ENCODE measurements at regions not wholly inside any gene's neighbourhood (a gene's known extent, or its start where the extent isn't known, plus 50 kb on each side); places are given as distances from the start of the nearest gene placed in this dataset.

DNA sequence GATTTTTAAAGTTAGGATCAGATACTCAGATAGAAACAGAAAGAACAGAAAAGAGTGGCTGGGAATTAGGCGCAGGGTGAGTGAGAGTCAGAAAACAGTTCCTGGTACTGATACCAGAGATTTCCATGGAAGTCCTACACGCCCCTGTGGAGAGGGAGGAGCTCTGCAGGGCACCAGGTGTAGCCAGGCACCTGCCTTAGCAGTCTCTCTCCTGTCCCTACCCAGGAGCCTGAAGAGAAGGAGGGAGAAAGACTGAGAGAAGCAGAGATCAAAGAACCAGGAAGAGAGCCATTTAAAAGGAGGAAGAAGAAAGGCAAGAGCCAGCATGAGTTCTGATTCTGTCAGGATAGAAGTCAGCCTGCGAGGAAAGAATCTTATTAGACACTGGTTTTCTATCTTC is 65.0 kb downstream of the CBLN1 start:
- Histone ChIP-seq H3K4me1 (ENCODE audit: control insufficient read depth, insufficient read depth, low read length) (no peaks in the 10 kb centered on the region), H3K27ac (ENCODE audit: low read length) (no peak overlapping the region), H3K27me3 (ENCODE audit: control insufficient read depth, insufficient read depth) (no peaks in the 10 kb centered on the region), H3K4me3 (ENCODE audit: low read length) (no peak overlapping the region), H3K9me3 (ENCODE audit: control insufficient read depth, low read length) (no peaks in the 10 kb centered on the region)
- intact Hi-C loops (cut with DNase I) = no loop called here
- DNase-seq = no peak
- WGBS = 42% methylated on average over 3 of the region's 3 CpGs
- ATAC-seq = no peak

DNA sequence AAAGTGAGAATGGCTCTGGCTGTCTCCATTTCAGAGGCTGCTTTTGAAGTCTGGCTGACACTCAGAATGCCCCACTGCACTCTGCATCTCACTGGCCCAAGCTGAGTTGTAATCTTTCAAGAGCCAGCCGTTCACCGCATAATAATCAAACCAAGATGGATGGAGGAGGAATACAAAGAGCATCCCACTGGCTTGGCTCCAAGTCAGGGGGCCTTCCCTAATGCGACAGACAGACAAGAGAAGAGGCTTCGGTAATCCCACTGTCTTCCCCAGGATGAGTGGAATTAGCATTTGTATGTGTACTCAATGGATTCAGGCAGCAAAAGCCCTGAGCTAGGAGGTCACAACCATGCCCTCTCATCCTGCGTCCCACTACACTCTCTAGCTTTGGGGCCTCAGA is 68.0 kb downstream of the CBLN1 start:
- whole genome bisulfite sequencing = 44% methylated on average over 5 of the region's 5 CpGs
- intact Hi-C loops (cut with DNase I) = no loop called here
- Histone ChIP-seq H3K4me3 (ENCODE audit: low read length) (no peak overlapping the region), H3K9me3 (ENCODE audit: control insufficient read depth, low read length) (no peaks in the 10 kb centered on the region), H3K27ac (ENCODE audit: low read length) (no peak overlapping the region), H3K4me1 (ENCODE audit: control insufficient read depth, insufficient read depth, low read length) (no peaks in the 10 kb centered on the region), H3K27me3 (ENCODE audit: control insufficient read depth, insufficient read depth) (no peaks in the 10 kb centered on the region)
- ATAC-seq = no peak
- DNase-seq = no peak

DNA sequence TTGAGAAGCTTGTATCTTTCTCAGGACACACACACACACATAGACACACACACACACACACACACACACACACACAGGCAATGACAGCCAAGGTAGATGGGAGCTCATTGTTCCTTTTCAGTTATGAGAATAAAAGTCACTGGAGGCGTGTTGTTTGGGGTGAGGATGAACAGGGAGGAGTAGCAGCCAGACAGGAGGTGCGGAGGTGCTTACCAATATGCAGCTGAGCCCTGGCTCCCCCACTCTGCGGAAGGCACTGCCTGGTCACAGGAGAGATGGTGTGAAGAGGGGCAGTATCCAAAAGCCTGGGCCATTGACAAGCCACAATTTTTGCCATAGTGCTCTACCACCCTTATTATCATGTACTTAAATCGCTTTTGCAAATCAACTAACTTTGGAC is 77.4 kb downstream of the CBLN1 start:
- intact Hi-C loops (cut with DNase I) = no loop called here
- ATAC-seq = no peak
- Histone ChIP-seq H3K4me3 (ENCODE audit: low read length) (no peak overlapping the region), H3K4me1 (ENCODE audit: control insufficient read depth, insufficient read depth, low read length) (no peaks in the 10 kb centered on the region), H3K9me3 (ENCODE audit: control insufficient read depth, low read length) (no peaks in the 10 kb centered on the region), H3K27ac (ENCODE audit: low read length) (no peak overlapping the region), H3K27me3 (ENCODE audit: control insufficient read depth, insufficient read depth) (no peaks in the 10 kb centered on the region)
- 76% methylated on average over 4 of the region's 4 CpGs for WGBS
- no peak for DNase-seq

DNA sequence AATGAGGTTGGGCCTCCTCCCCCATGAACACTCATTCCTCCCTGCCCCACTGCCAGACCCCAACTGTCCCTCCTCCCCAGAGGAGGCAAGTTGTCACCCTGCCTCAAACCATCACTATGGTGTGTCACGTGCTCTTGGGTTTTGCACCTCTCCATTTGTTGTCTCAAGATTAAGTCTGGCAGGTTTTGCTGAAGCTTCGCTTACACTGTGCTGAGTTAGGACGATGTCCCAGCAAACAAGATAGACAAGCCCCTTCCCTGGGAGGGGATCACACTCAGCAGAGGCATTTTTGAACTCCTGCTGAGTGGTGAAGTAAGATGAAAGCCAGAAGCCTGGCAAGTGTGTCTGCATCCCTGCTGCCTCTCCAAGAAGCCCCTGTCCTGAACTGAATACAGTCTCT is 78.3 kb downstream of the CBLN1 start:
- Histone ChIP-seq H3K27ac (ENCODE audit: low read length) (no peak overlapping the region), H3K9me3 (ENCODE audit: control insufficient read depth, low read length) (no peaks in the 10 kb centered on the region), H3K4me1 (ENCODE audit: control insufficient read depth, insufficient read depth, low read length) (no peaks in the 10 kb centered on the region), H3K27me3 (ENCODE audit: control insufficient read depth, insufficient read depth) (no peaks in the 10 kb centered on the region), H3K4me3 (ENCODE audit: low read length) (no peak overlapping the region)
- DNase-seq (no peak), ATAC-seq (no peak)
- WGBS = 10% methylated on average over 3 of the region's 3 CpGs
- intact Hi-C loops (cut with DNase I) = no loop called here

DNA sequence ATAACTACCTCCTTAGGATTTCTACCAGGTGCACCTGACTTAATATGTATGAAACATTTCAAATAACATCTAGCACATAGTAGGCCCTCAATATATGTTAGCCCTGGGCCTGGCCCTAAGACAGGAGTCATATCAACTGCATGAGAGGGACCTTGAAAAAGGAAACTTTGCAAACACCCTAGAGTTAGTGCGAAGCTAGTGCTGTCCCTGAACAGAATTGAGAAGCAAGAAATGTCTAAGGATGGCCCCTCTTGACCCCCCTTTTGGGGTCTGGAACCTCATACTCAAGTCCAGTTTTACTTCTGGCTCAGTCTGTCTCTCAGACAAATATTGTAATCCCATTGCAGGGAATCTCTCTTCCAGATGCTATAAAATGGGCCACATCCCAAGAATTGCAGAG is 80.5 kb downstream of the CBLN1 start:
- DNase-seq (no peak), ATAC-seq (no peak)
- WGBS = 87% methylated on average over 1 of the region's 1 CpG
- Histone ChIP-seq H3K27me3 (ENCODE audit: control insufficient read depth, insufficient read depth) (no peaks in the 10 kb centered on the region), H3K27ac (ENCODE audit: low read length) (no peak overlapping the region), H3K4me3 (ENCODE audit: low read length) (no peak overlapping the region), H3K9me3 (ENCODE audit: control insufficient read depth, low read length) (no peaks in the 10 kb centered on the region), H3K4me1 (ENCODE audit: control insufficient read depth, insufficient read depth, low read length) (no peaks in the 10 kb centered on the region)
- intact Hi-C loops (cut with DNase I) = no loop called here

DNA sequence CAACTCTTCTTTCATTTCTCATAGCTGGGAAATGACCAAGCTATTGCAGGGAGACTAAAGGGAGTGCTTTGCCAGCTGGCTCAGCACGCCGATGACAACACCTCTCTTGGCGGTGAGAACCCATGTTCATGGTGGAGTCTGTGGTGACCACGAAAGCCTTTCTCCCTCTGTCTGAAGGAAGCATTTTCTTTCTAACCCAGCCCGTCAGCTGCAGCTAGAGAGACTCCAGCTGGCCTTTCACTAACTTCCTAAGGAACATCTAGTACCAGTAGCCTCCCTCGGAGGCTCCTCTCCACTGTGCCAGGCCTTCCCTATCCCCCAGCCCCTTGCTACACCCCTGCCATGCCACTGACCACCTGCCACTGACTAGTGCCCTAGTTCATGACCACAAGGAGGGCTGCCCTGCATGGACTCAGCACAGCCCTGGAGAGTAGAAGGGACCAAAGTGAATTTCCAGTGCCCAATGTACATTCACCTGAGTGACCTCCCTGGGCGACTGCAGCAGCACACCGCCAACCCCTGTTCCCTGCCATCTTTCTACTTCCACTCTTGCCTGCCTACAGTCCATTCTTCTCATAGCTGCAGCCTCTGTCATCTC is 81.3 kb downstream of the CBLN1 start:
- intact Hi-C loops (cut with DNase I) = no loop called here
- DNase-seq (peak; percentile 22 to 63 (median 56)), ATAC-seq (peak in 1 of 2 donors; percentile 31)
- WGBS = 78% methylated on average over 8 of the region's 8 CpGs
- no peak overlapping the region for H3K4me3 ChIP-seq (ENCODE audit: low read length)
- H3K27ac ChIP-seq (ENCODE audit: low read length) = no peak overlapping the region
- no peaks in the 10 kb centered on the region for H3K4me1 ChIP-seq (ENCODE audit: control insufficient read depth, insufficient read depth, low read length)
- H3K9me3 ChIP-seq (ENCODE audit: control insufficient read depth, low read length) = no peaks in the 10 kb centered on the region
- no peaks in the 10 kb centered on the region for H3K27me3 ChIP-seq (ENCODE audit: control insufficient read depth, insufficient read depth)

DNA sequence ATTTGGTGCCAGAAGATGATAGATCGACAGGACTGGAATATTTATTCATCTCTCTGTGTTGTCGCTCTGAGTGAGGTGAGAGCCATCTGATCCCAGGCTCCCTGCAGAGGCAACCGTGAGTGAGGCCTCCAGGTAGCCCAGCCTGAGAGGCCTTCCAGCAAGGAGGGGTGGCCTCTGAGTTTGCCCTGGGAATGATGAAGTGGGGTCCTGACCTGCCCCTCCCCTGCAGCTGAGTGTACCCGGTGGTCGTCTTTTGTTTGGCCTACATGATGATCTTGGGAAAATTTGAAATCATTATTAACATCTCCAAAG is 86.4 kb downstream of the CBLN1 start:
- intact Hi-C loops (cut with DNase I) = no loop called here
- DNase-seq = no peak
- ATAC-seq = no peak
- Histone ChIP-seq H3K27me3 (ENCODE audit: control insufficient read depth, insufficient read depth) (no peaks in the 10 kb centered on the region), H3K9me3 (ENCODE audit: control insufficient read depth, low read length) (no peaks in the 10 kb centered on the region), H3K27ac (ENCODE audit: low read length) (no peak overlapping the region), H3K4me3 (ENCODE audit: low read length) (no peak overlapping the region), H3K4me1 (ENCODE audit: control insufficient read depth, insufficient read depth, low read length) (no peaks in the 10 kb centered on the region)
- 45% methylated on average over 5 of the region's 5 CpGs for WGBS

DNA sequence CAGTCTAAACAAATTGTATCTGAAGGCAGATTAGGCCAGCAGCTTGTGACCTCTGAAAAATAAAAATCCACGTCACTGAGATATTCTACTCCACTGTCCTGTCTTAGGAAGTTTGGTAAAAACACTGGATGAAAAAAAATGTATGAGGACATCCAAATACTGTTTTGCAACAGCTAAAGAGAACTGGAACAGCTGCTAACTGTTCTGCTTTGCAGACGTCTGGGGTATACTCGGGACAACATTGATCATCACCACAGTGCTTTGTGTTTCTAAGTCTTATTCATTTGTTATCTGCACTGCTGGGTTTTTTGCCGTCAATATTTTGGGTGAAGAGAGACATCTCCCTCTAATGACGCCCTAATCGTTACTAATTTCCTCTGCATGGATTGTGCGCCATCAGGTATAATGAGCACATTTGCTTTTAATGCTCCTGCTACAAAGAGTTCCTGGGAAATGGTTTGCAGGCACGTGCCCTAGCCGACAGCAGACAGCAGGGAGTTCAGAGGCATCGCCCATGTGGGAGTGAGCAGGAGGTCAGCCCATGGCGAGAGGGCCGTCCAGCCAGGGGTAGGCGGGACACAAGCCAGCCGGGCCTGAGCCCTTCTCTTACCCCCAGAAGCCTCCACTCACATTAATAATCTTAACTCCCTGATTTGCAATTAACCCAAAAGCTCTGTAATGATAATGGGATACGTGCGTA is 87.0 kb downstream of the CBLN1 start:
- no peak overlapping the region for H3K27ac ChIP-seq (ENCODE audit: low read length)
- peak; percentile 75 to 79 for ATAC-seq
- no peaks in the 10 kb centered on the region for H3K9me3 ChIP-seq (ENCODE audit: control insufficient read depth, low read length)
- no peak overlapping the region for H3K4me3 ChIP-seq (ENCODE audit: low read length)
- no peaks in the 10 kb centered on the region for H3K4me1 ChIP-seq (ENCODE audit: control insufficient read depth, insufficient read depth, low read length)
- H3K27me3 ChIP-seq (ENCODE audit: control insufficient read depth, insufficient read depth) = no peaks in the 10 kb centered on the region
- DNase-seq = peak; percentile 29 to 80 (median 78)
- 41% methylated on average over 16 of the region's 16 CpGs for WGBS
- intact Hi-C loops (cut with DNase I) = no loop called here

DNA sequence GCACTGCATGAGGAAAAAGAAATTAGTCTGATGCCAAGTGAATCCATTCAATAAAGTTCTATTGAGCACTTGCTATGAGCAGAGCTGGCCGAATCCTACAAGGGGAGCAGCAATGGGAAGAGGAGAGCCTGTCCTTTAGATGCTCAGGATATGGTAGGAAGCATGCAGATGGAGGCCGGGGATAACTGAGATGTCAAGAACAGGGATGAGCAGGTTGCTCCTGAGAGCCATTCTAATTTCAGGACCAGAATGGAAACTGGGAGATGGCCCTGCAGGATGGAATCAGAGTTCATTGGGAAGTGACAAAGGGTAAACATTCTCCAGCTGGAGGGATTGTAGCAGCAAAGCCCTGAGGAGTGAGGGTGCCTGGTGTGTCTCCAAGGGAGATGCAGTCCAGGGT is 88.0 kb downstream of the CBLN1 start:
- intact Hi-C loops (cut with DNase I) = no loop called here
- no peaks in the 10 kb centered on the region for H3K27me3 ChIP-seq (ENCODE audit: control insufficient read depth, insufficient read depth)
- no peaks in the 10 kb centered on the region for H3K9me3 ChIP-seq (ENCODE audit: control insufficient read depth, low read length)
- no peak overlapping the region for H3K4me3 ChIP-seq (ENCODE audit: low read length)
- no peaks in the 10 kb centered on the region for H3K4me1 ChIP-seq (ENCODE audit: control insufficient read depth, insufficient read depth, low read length)
- ATAC-seq (no peak), DNase-seq (no peak)
- WGBS = 80% methylated on average over 2 of the region's 2 CpGs
- H3K27ac ChIP-seq (ENCODE audit: low read length) = no peak overlapping the region

DNA sequence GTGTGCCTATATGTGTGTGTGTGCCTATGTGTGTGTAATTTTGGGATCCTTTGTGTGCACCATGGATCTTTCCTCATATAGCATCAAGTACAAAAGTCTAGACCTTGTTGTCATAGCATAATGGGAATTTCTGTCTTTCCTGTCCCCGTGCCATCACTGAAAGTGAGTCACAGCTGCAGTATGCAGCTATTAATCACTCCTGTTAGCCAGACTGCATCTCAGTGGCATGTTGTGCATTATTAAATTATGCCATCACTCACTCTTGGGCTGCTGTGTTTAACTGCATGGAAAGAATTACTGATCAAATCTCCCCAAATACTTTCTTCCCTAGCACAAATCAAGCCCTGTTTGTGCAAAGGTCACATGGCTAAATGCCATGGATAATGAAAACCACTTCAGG is 92.4 kb downstream of the CBLN1 start:
- DNase-seq = no peak
- intact Hi-C loops (cut with DNase I) = no loop called here

DNA sequence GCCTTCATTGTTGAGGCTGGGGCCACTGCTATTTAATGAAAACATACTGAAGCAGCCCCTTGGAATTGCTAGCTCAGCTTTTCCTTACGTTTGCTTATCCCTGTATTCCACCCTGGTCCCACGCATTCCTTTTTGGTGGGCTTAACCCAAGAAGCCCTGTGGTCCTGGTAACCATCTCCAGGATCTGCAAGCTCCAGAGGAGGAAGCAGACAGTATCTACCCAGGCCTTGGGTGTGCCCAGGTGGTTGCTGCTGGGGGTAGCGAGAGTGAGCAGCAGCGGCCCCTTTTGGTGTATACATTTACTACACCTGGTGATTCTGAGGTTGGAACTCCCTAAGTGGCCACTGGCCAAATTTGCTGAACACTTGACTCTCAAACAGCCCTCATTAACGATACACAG is 97.7 kb downstream of the CBLN1 start:
- intact Hi-C loops (cut with DNase I) = no loop called here
- Histone ChIP-seq H3K27me3 (ENCODE audit: control insufficient read depth, insufficient read depth) (no peaks in the 10 kb centered on the region), H3K4me3 (ENCODE audit: low read length) (no peak overlapping the region), H3K4me1 (ENCODE audit: control insufficient read depth, insufficient read depth, low read length) (no peaks in the 10 kb centered on the region), H3K27ac (ENCODE audit: low read length) (no peak overlapping the region), H3K9me3 (ENCODE audit: control insufficient read depth, low read length) (no peaks in the 10 kb centered on the region)
- ATAC-seq (peak in 1 of 2 donors; percentile 16), DNase-seq (no peak)
- WGBS = 26% methylated on average over 5 of the region's 5 CpGs

More for the DNA sequence above, 92.4 kb downstream of the CBLN1 start:
- Histone ChIP-seq H3K4me3 (ENCODE audit: low read length) (no peak overlapping the region), H3K4me1 (ENCODE audit: control insufficient read depth, insufficient read depth, low read length) (no peaks in the 10 kb centered on the region), H3K27me3 (ENCODE audit: control insufficient read depth, insufficient read depth) (no peaks in the 10 kb centered on the region), H3K9me3 (ENCODE audit: control insufficient read depth, low read length) (no peaks in the 10 kb centered on the region), H3K27ac (ENCODE audit: low read length) (no peak overlapping the region)
- no peak for ATAC-seq
- 49% methylated on average over 1 of the region's 1 CpG for WGBS
